HG02798 (cell line): ENCODE measurements at regions not wholly inside any gene's neighbourhood (a gene's known extent, or its start where the extent isn't known, plus 50 kb on each side); places are given as distances from the start of the nearest gene placed in this dataset.
"Not testable (repeated sequence)": the region's sequence is repeated elsewhere in the genome, so short reads cannot be mapped to it uniquely, and the experiment has no call there.

ENCODE experiments used
- ATAC-seq: cut with Tn5 transposase; IDR thresholded peaks from one replicate; pipeline ENCODE4 v1.9.1; 2021; ENCODE audit warnings: mild to moderate bottlenecking; ENCODE audit not compliant: unreplicated experiment, poor library complexity

DNA sequence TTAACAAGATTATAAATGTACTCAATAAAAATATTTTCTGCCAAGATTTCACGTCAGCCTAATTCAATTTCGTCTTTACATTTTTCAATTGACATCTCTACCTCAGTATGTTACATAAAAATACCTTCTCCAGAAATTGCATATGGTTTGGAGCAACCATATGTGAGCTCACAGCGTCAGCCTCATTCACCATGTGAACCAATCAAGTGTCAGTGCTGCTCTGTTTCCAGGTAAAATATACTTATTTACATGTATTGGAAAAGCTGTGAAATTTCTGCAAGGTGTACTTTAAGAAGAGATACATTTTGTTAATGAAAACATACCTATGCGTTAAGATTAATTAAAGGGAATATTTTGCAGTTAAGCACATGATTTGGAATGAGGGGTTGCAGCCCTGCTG, 110.7 kb upstream of the PRSS1 start:
- no peak for ATAC-seq

DNA sequence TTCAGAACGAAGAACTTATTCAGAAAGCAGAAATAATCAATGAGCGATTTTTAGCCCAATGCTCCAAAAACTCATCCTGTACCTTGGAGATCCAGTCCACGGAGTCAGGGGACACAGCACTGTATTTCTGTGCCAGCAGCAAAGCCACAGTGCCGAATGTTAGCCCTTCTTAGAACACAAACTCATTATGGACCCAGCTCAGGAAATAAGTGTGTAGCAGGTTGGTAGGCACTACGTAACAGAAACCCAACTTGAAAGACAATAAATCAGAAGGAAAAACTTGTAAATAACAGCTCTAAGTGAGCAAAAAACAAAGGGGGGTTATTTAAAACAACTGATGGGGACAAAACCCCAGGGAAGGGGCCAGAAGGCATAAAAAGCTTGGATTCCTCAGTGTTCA, 112.0 kb upstream of the PRSS1 start:
- ATAC-seq: no peak

DNA sequence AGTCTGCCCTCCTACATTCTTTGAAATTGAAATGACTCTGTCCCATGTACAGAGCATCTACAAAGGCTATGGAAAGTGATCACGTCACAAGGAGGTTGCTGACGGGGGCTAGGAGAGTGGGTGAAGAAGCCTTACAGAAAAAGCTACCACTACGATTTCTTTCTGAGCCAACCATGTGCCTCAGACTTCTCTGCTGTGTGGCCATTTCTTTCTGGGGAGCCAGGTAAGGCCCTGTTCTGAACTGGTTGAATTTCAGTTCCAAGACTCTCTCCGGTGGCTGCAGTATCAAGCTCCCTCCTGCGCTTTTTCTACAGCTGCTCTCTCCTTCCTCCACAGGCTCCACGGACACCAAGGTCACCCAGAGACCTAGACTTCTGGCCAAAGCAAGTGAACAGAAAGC, 112.5 kb upstream of the PRSS1 start:
- ATAC-seq: no peak

DNA sequence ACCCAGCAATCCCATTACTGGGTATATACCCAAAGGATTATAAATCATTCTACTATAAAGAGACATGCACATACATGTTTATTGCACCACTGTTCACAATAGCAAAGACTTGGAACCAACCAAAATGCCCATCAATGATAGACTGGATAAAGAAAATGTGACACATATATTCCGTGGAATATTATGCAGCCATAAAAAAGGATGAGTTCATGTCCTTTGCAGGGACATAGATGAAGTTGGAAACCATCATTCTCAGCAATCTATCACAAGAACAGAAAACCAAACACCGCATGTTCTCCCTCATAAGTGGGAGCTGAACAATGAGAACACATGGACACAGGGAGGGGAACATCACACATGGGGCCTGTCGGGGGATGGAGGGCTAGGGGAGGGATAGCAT, 113.2 kb upstream of the PRSS1 start:
- ATAC-seq: not testable (repeated sequence)

DNA sequence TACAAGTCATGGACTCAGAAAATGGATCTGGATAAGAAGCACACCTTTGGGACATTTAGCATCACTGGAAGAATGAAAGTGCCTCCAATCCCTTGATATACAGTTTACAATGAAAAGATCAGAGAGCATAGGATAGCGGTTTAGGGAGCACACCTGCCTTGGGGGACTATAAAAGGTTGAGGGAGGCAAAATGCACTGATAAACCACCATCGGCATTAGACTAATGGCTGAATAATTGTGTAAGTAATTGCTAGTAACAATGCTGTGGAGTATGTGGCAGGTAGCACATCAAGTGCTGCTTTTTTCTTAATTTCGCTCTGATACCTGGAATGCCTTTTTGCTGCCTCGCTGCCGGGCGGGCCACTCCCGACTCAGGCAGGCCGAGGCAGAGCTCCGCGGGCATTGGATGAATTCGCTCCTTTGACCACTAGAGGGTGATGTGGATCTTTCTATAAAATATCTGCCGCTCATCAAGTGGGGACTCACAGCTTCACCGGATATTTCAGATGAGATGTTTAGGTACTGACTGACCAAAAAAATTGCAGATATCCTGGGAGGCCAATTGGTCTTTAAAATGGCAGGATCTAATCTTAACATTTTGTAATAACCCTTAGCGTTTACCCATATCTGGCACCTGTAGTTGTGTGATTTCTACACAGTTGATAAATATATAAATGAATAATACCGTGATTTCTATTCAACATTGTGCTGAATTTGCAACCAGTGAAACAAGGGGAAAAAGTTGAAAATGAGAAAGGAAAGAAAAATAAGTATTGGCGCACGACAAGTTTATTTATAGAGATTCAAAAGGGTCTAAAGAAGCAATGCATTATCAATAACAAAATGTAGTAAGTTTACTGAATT, 116.8 kb upstream of the PRSS1 start:
- ATAC-seq: peak; percentile 98

DNA sequence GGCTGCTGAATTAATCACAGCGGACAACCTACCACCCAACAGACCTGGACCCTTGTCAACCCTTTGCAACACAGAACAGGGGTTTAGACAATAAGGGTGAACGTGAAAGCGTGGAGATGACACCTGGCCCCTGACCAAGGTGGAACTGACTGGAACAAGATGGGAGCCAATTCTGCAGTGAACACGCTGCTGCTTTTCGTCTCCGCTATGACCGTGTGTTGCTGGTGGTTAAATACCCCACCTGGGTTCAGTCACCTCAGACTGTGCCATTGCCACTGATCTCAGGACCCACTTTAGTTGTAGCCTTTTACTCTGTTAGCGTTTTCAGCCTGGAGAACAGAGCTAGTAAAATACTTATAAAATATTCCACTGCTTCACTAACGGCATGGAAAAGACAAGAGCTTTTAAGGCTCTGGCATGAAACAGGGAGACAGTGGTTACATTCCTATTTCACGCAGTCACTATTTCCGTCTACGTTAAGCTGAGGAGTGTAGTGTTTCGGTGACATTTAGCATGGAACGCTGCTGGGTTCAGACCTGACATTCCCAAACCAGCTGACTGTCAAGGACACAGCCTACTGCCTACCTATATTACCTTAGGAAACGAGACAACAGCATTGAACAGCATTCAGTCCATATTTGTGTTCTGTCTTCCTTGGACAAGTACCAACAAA, 119.5 kb upstream of the PRSS1 start:
- no peak for ATAC-seq

DNA sequence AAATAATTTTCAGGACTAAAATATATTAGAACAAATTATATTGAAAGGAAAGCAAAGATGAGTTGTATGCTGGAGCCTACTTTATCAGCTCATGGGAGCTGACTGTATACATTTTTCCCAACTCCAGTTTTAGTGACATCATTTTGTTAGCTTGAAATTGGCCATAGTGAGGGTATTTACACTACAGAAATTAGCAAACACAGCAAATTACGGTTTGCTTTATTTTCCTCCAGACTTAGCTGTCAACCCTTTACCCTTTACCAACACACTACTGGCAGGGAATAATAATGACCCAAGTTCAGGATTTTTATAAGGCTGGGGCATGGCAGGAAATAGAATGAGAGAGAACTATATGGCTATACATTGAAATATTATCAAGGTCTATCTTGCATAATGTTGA, 120.3 kb upstream of the PRSS1 start:
- no peak for ATAC-seq

DNA sequence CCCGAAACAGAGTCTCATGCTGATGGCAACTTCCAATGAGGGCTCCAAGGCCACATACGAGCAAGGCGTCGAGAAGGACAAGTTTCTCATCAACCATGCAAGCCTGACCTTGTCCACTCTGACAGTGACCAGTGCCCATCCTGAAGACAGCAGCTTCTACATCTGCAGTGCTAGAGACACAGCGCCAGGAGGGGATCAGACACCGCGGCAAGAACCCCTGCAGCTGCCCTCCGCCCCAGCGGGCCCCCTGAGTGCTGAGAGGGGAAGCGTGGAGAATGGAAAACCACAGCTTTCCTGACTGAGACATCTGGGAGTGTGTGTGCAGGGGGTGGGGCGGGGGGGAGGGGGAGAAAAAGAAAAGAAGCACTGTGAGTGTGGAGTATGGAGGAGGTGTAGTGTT, 122.0 kb upstream of the PRSS1 start:
- not testable (repeated sequence) for ATAC-seq

DNA sequence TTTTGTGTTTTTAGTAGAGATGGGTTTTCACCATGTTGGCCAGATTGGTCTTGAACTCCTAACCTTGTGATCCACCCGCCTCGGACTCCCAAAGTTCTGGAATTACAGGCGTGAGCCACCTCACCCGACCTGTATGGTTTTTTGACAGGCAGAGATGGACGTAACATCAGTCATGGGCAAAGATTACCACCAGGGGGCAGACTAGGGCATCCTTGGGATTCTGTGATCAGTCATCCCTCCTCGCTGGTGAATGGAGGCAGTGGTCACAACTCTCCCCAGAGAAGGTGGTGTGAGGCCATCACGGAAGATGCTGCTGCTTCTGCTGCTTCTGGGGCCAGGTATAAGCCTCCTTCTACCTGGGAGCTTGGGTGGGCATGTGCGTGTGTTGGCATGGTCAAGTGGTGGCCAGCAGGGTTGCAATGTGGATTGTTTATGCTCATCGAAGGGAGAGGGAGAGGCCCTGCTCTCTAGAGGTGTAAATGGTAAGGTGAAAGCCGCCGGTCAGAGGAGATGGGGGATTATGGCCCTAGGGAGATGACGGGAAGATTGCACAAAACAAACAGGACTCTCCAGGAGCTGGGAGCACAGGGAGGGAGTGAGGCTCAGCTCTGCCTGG, 122.7 kb upstream of the PRSS1 start:
- ATAC-seq: peak; percentile 95

DNA sequence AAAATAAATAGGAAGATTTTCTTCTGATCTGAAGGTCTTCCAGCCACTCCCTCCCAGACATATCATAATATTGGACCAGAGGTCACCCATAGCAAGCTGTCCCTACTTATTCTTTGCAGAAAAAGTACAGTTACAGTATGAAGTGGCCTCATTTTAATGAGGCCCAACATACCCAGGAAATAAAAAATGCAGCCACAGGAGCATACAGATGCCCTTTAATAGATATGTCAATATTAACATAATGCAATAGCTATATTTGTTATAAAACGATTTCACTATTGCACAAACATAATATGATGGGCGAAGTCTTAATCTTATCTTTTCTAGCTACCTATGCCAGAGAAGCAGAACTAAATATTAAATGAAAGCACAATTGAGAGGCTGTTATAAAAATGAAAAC, 124.1 kb upstream of the PRSS1 start:
- not testable (repeated sequence) for ATAC-seq

DNA sequence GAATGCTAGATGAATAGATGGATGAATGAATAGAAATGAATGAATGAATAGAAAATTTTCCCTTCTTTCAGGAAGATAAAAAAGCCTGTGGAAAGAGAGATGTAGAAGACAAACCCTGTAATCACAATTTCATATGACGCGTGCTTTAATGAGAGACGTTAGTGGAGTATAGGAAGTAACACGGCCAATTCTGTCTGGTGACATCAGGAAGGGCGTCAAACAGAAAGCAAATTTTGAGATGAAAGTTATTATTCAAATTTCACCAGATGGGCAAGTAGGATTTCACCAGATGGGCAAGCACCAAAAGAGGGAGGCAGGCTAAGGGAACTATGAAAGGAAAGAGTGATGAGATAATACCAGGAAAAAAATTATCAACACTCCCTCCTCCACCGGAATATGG, 128.9 kb upstream of the PRSS1 start:
- no peak for ATAC-seq

DNA sequence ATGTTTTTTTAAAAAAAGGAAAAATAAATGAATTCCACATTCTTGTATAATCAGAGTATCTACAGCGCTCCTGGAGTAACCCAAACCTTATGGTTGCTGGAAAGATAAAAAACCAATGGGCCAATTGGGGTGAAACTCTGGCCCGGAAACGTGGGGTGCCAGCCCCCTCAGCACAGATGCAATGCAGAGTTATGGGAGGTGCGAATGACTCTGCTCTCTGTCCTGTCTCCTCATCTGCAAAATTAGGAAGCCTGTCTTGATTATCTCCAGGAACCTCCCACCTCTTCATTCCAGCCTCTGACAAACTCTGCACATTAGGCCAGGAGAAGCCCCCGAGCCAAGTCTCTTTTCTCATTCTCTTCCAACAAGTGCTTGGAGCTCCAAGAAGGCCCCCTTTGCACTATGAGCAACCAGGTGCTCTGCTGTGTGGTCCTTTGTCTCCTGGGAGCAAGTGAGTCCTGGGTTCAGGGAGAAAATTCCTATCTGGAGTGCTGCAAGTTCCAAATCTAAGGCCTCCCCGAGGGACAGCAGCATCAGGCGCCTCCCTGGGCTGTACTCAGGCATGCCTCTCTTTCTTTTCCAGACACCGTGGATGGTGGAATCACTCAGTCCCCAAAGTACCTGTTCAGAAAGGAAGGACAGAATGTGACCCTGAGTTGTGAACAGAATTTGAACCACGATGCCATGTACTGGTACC, 130.5 kb upstream of the PRSS1 start:
- no peak for ATAC-seq

DNA sequence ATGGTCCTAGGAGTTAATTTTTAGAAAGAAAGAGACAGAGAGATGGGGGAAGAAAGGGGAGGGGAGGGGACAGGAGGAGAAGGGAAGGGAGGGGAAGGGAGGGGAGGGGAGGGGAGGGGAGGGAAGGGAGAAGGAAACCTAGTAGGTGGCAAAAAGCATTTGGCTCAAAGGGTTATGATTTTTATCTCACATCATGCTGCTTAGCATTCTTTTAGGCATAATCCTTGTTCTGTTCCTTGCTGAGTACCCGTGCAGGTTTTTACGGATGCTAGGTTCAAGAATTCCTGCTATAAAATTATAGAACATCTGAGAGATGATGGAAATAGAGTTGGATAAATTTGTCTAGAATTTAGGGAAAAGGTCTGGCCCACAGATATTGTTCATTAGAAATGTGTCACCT, 132.4 kb upstream of the PRSS1 start:
- no peak for ATAC-seq

DNA sequence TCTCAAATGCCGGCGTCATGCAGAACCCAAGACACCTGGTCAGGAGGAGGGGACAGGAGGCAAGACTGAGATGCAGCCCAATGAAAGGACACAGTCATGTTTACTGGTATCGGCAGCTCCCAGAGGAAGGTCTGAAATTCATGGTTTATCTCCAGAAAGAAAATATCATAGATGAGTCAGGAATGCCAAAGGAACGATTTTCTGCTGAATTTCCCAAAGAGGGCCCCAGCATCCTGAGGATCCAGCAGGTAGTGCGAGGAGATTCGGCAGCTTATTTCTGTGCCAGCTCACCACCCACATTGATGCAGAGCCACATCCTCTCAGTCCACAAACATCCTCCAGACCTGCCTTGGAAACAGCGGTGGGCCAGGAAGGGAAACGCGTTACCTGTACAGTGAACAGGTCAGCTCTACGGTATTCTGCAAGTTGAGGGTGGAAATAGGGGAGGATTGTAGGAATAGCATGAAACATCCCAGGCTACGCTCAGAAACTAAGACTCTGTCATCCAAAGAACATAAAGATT, 133.1 kb upstream of the PRSS1 start:
- no peak for ATAC-seq

DNA sequence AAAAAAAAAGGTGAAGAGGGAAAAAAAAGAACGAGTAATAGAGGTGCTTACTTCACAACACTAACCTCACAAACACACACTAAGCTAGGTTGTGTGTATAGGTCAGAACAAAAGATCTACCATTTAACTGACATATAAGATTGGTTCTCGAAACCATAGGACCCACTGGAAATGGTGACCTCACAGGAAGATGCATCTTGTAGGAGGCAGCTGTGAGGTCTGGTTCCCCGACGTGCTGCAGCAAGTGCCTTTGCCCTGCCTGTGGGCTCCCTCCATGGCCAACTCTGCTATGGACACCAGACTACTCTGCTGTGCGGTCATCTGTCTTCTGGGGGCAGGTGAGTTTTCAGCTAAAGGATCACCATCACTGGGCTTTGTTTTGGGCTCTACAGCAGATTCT, 133.8 kb upstream of the PRSS1 start:
- ATAC-seq: no peak

DNA sequence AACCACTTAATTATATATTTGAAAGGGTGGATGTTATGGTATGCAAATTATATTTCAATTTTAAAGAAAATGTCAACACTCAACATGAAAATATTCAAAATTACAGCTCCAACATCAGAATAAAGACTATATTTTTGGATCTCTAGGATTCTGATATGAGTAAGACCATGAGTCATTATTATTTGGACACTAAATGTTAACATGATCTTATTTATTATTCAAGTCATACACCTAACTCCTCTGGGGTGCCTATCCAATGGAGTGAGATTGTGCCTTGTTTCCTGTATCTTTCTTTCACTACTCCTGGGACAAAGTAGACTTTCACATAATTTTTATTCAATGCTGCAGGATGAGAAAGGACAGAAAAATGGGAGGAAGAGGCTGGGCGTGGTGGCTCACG, 135.2 kb upstream of the PRSS1 start:
- no peak for ATAC-seq

DNA sequence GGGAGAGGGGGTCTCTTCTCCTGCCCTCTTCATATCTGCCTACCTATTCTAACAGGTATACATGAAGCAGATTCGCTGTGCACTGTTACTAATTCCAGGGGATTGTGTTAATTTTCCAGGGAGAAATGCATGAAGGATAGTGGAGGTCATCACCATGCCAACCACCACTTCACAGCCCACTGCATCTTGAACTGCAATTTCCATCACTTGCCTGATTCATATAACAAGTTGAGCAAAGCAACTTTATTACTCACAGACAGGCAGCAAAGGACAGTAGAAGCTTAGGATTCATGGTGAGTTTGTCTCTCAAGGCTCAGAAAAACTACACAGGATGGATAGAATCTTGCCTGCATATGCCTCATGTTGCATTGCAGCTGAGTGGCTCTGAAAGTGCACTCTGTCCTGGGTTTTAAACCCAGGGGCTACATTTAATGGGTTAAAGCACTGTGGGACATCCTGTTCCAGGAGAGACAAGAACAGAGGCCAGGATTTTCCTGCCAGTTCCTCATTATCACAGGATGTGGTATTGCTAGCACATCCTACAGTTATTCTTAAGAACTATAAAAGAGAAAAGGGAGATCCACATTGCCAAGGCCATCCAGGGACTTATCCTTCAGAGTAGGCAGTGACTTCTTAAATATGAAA, 136.9 kb upstream of the PRSS1 start:
- no peak for ATAC-seq

DNA sequence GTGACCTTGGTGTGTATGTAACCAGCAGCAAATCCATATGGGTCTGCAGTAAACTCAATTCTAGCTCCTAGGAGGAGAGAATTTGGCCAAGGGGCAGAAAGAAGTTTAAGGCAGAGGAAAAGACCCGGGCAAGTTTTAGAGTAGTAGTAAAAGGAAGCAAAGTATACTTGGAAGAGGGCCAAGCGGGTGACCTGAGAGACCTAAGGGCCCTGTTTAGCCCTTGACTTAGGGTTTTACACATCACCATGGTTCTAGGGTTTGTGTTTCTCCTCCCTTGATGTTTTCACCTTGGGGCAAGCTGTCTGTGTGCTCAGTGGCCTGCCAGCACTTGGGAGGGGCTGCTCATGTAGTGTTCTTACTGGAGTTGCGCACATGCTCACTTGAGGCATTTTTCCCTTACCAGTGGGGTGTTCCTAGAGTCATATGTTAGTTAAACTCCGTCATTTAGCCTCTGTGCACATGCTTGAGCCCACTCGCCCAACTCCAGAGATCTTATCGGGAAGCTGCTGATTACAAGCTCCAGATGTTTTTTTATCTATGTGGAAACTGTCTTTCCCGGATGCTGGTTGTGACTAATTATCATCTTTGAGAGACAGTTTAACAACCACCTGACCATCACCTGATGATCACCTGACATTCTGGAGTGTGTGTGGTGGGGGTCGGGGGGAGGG, 137.6 kb upstream of the PRSS1 start:
- ATAC-seq: no peak

DNA sequence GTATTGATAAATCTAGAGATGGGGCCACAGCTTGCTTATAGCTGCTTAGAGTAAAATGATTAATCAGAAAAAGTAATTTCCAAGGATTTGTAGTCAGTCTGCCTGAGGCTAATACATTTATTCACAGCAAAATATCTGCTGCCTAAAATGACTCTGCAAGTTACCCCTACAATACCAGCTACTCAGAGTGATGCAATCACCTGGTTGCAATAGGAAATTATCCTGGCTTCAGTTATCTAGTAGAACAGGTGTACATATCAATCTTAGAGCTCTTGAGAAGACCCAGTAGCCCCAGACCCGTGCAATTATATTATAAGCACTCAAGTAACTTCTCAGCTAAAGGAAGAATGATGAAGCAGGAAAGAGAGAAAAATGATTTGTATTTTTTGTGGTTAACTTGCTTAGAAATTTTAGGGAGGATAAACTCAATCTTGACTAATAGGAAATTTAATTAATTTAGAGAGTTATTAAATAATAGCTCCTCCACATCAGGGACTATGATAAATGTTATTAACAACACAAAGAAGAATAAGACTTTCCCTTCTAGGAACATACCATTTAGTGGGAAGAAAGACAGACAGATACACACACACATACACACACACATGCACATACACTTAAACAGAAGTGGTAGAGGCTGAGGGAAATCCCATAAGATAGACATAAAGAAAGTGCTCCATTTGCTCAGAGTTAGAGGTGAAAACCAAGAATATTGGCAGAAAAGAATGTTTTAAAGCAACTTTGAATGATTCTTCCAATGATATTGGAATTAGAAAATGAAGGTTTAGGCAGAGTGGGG, 140.4 kb upstream of the PRSS1 start:
- no peak for ATAC-seq
